Spleen (tissue), 11 donors: ENCODE measurements at regions not wholly inside any gene's neighbourhood (a gene's known extent, or its start where the extent isn't known, plus 50 kb on each side); places are given as distances from the start of the nearest gene placed in this dataset.

Source experiments
- DNase-seq: peaks from one replicate; pipeline ENCODE4 v3.0.0-alpha.2; 2020
- H3K27ac ChIP-seq, 8 donors: fragments of 200-600 bp; sonication (generic) in 7 of 8; 1 replicate in 4 of 8; 2 replicates in 4 of 8; pipeline versions ENCODE4 v1.5.0 to v1.8.0; 2016 to 2021; ENCODE audit warnings: inconsistent platforms in 4 of 8, mild to moderate bottlenecking in 4 of 8, moderate library complexity in 1 of 8
- H3K27me3 ChIP-seq, 7 donors: fragments of 200-600 bp; sonication (generic) in 6 of 7; replicated peaks in 1 of 7; 1 replicate in 4 of 7; 2 replicates in 3 of 7; pipeline versions ENCODE4 v1.5.0 to v1.8.0; 2016 to 2021; ENCODE audit warnings: inconsistent platforms in 3 of 7, mild to moderate bottlenecking in 1 of 7
- H3K36me3 ChIP-seq, 6 donors: fragments of 200-600 bp; sonication (generic) in 5 of 6; 1 replicate in 4 of 6; 2 replicates in 2 of 6; pipeline versions ENCODE4 v1.5.0 to v1.8.0; 2016 to 2021; ENCODE audit warnings: inconsistent platforms in 2 of 6
- H3K4me1 ChIP-seq, 6 donors: fragments of 200-600 bp; sonication (generic) in 5 of 6; 1 replicate in 3 of 6; 2 replicates in 3 of 6; pipeline versions ENCODE4 v1.5.0 to v1.8.0; 2016 to 2021; ENCODE audit warnings: inconsistent platforms in 3 of 6
- H3K4me3 ChIP-seq, 8 donors: fragments of 200-600 bp; sonication (generic) in 7 of 8; 1 replicate in 4 of 8; 2 replicates in 4 of 8; pipeline versions ENCODE4 v1.5.0 to v1.8.0; 2016 to 2021; ENCODE audit warnings: inconsistent platforms in 4 of 8, mild to moderate bottlenecking in 4 of 8, moderate library complexity in 2 of 8
- H3K9me3 ChIP-seq, 8 donors: fragments of 200-600 bp; sonication (generic) in 7 of 8; 1 replicate in 4 of 8; 2 replicates in 4 of 8; pipeline versions ENCODE4 v1.5.0 to v1.8.0; 2016 to 2021; ENCODE audit warnings: inconsistent platforms in 4 of 8
- CTCF ChIP-seq, 11 experiments: fragments of 200-600 bp in 7 of 11; fragments of 450-650 bp in 4 of 11; sonication (generic) in 4 of 11; IDR thresholded peaks in 8 of 11; conservative IDR thresholded peaks in 3 of 11; 1 replicate in 7 of 11; 2 replicates in 4 of 11; pipeline versions ENCODE4 v1.4.0 to v1.8.0; 2016 to 2021; ENCODE audit warnings: antibody characterized with exemption in 11 of 11, inconsistent platforms in 4 of 11, mild to moderate bottlenecking in 1 of 11
- POLR2A ChIP-seq, 3 donors: fragments of 450-650 bp; IDR thresholded peaks; one replicate each; pipeline ENCODE4 v1.5.1; 2017; ENCODE audit warnings: antibody characterized with exemption in 3 of 3, mild to moderate bottlenecking in 1 of 3
- POLR2AphosphoS5 ChIP-seq, 3 donors: sonication (generic); formaldehyde crosslinking; IDR thresholded peaks; one replicate each; pipeline ENCODE4 v1.5.1; 2017; ENCODE audit warnings: antibody characterized with exemption in 3 of 3
- WGBS, 5 donors: extraction: QIAGEN DNeasy Blood & Tissue Kit in 3 of 5; methylation state at CpG; one replicate each; pipeline versions ENCODE4 v1.1.5 to v1.1.7; 2013 to 2018; 5-methylcytosine and 5-hydroxymethylcytosine counted together
- intact Hi-C: fragments of 100-400 bp; cut with DNase I; formaldehyde crosslinking; loops from one replicate; pipeline ENCODE4 v1.15.0; 2023; ENCODE audit warnings: low total_unique reads
- donor health status: healthy with polysubstance abuse.
- donor health status: DM: no; HTN: no; CAD: no; lungs with moderate emphysema.
- donor health status: DM: no; HTN: no; CAD: no.
- donor health status: Bipolar disorder and iron deficiency.
- donor health status: healthy.
- donor health status: DM: no; HTN: no; CAD: no.
- donor health status: DM: yes; HTN: yes; CAD: no.

- WGBS, 5 donors, result 53 to 68% (median 63%) methylated on average over 6 of the region's 6 CpGs
Observed at GRCh38 chr18:28804512-28805202, 627.7 kb upstream of the CDH2 start.

GRCh38 chr18:28802546-28802945 is 625.6 kb upstream of the CDH2 start:
- WGBS, 5 donors, result 45 to 62% (median 55%) methylated on average over 4 of the region's 4 CpGs
- intact Hi-C loops, result no loop called here

More at GRCh38 chr18:28804512-28805202, 627.7 kb upstream of the CDH2 start:
- no peaks in the 10 kb centered on the region for H3K27me3 ChIP-seq
- no peak overlapping the region for H3K27ac ChIP-seq
- H3K4me1 ChIP-seq, result no peaks in the 10 kb centered on the region
- no peaks in the 10 kb centered on the region for H3K36me3 ChIP-seq
- intact Hi-C loops, result no loop called here
- H3K4me3 ChIP-seq, result no peak overlapping the region
- H3K9me3 ChIP-seq, result peaks cover 2 to 31% (median 17%) of the 10 kb centered on the region in 8 donors
- no peak for TF ChIP-seq CTCF (IDR thresholded peaks at IDR 0.05 in 8 of 11, conservative IDR thresholded peaks at IDR 0.05 in 3 of 11)
- DNase-seq, result no peak

GRCh38 chr18:28801876-28802275 is 624.9 kb upstream of the CDH2 start:
- intact Hi-C loops, result no loop called here
- 87 to 92% (median 89%) methylated on average over 5 of the region's 5 CpGs for WGBS, 5 donors
- no peak for TF ChIP-seq CTCF (IDR thresholded peaks at IDR 0.05 in 8 of 11, conservative IDR thresholded peaks at IDR 0.05 in 3 of 11)
- no peak for TF ChIP-seq POLR2A (IDR thresholded peaks at IDR 0.05)
- no peak for TF ChIP-seq POLR2AphosphoS5 (IDR thresholded peaks at IDR 0.05)
- H3K4me1 ChIP-seq, result no peaks in the 10 kb centered on the region
- DNase-seq, result no peak
- no peaks in the 10 kb centered on the region for H3K27me3 ChIP-seq
- H3K36me3 ChIP-seq, result no peaks in the 10 kb centered on the region
- H3K9me3 ChIP-seq, result peaks cover 0 to 13% (median 0%) of the 10 kb centered on the region in 8 donors
- H3K27ac ChIP-seq, result no peak overlapping the region
- H3K4me3 ChIP-seq, result no peak overlapping the region

More at GRCh38 chr18:28802546-28802945, 625.6 kb upstream of the CDH2 start:
- Histone ChIP-seq H3K36me3 (no peaks in the 10 kb centered on the region), H3K4me1 (no peaks in the 10 kb centered on the region), H3K27ac (no peak overlapping the region), H3K27me3 (no peaks in the 10 kb centered on the region), H3K4me3 (no peak overlapping the region), H3K9me3 (peaks cover 0 to 13% (median 0%) of the 10 kb centered on the region in 8 donors)
- DNase-seq, result no peak
- TF ChIP-seq POLR2A (IDR thresholded peaks at IDR 0.05), result no peak
- no peak for TF ChIP-seq POLR2AphosphoS5 (IDR thresholded peaks at IDR 0.05)
- no peak for TF ChIP-seq CTCF (IDR thresholded peaks at IDR 0.05 in 8 of 11, conservative IDR thresholded peaks at IDR 0.05 in 3 of 11)

- TF ChIP-seq POLR2A (IDR thresholded peaks at IDR 0.05) (no peak), POLR2AphosphoS5 (IDR thresholded peaks at IDR 0.05) (no peak), CTCF (IDR thresholded peaks at IDR 0.05 in 8 of 11, conservative IDR thresholded peaks at IDR 0.05 in 3 of 11) (no peak)
- Histone ChIP-seq H3K36me3 (no peaks in the 10 kb centered on the region), H3K9me3 (no peaks in the 10 kb centered on the region), H3K27me3 (no peaks in the 10 kb centered on the region), H3K4me3 (no peak overlapping the region), H3K27ac (no peak overlapping the region), H3K4me1 (peaks cover 0 to 5% (median 0%) of the 10 kb centered on the region in 6 donors)
- no peak for DNase-seq
- WGBS, 5 donors, result 64 to 73% (median 65%) methylated on average over 5 of the region's 5 CpGs
- intact Hi-C loops, result no loop called here
Observed at GRCh38 chr18:28794459-28795245, 617.7 kb upstream of the CDH2 start.
